Right lobe of liver (tissue), 4 donors: ENCODE measurements at regions not wholly inside any gene's neighbourhood (a gene's known extent, or its start where the extent isn't known, plus 50 kb on each side); places are given as distances from the start of the nearest gene placed in this dataset.

ENCODE experiments used
- CTCF ChIP-seq, 4 donors: fragments of 200-600 bp in 3 of 4; fragments of 450-650 bp in 1 of 4; IDR thresholded peaks; one replicate each; pipeline versions ENCODE4 v1.5.1 to v1.8.0; 2016 to 2022; ENCODE audit warnings: antibody characterized with exemption in 4 of 4, mild to moderate bottlenecking in 2 of 4
- POLR2A ChIP-seq: fragments of 450-650 bp; IDR thresholded peaks from one replicate; pipeline ENCODE4 v1.6.1; 2017; ENCODE audit warnings: antibody characterized with exemption, mild to moderate bottlenecking
- donor health status: DM: no; HTN: no; CAD: no.
- donor health status: DM: no; HTN: no; CAD: no.
- donor health status: DM: no; HTN: yes; CAD: no.

GRCh38 chr1:88509379-88509778 is 174.7 kb upstream of the PKN2 start:
- TF ChIP-seq CTCF (IDR thresholded peaks at IDR 0.05) (no peak), POLR2A (no peak)
